Activated T-cell treated with anti-CD3 and anti-CD28 coated beads, Interleukin-2, amount 50 U/mL, for 48 hours (primary cell): ENCODE measurements at regions not wholly inside any gene's neighbourhood (a gene's known extent, or its start where the extent isn't known, plus 50 kb on each side); places are given as distances from the start of the nearest gene placed in this dataset.
"Not testable (repeated sequence)": the region's sequence is repeated elsewhere in the genome, so short reads cannot be mapped to it uniquely, and the experiment has no call there.

ENCODE experiments used
- DNase-seq, 2 experiments: peaks; one replicate each; pipeline ENCODE4 v3.0.0-alpha.2; 2020

DNA sequence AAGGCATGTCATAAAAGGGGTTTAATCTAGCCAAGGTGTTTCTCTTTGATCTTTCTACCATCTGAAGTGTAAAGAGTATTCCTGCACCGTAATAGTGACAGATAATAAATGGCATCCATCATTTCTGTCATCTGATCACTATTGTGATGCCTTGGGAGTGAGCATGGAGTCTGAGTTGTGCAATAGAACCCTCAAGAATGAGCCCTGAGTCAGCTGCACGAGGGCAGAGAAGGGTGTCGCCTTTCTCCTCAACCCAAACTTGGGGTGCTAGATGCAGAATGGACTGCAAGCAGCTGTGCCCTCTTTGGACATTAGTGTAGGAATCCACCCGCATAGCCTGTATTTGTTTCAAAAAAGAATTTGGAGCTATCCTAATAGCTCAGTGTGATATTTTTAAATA, 115.2 kb downstream of the ZNF37A start:
- DNase-seq, result no peak

DNA sequence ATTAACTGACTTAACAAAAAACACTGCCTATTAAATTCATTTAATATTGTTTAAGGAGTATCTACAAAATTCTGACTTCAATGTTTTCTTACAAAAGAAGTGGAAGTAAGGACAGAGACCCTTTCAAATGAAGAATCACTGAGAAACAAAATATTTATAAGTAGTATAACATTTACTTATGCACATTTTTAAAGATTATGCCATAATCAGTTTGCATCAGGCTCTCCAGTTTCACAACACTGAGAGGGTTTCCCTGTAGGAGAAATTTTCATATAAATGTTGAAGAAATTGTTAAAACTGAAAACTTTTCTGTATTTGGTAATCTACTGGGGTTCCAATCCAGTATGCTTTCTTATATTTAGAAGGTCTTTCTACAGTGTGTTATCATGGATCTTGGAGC, 115.6 kb downstream of the ZNF37A start:
- DNase-seq, result not testable (repeated sequence)

DNA sequence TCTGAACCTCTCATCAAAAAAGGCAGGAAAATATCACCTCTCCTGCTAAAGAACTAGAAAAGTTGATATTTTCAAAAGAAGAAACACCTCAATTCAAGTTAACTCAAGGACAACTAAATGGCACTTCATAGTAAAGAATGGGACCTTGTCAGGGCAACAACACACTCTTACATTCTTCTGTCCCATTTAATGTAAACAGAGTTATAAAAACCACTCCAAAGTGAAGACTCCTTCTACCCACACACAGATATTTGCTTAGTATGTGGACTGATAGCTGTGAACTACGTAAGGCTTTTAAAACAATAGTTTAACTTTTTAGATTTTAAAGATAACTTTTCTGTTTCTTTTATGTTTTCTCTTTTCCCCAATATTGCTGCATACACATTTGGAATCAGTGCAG, 118.3 kb downstream of the ZNF37A start:
- no peak for DNase-seq

DNA sequence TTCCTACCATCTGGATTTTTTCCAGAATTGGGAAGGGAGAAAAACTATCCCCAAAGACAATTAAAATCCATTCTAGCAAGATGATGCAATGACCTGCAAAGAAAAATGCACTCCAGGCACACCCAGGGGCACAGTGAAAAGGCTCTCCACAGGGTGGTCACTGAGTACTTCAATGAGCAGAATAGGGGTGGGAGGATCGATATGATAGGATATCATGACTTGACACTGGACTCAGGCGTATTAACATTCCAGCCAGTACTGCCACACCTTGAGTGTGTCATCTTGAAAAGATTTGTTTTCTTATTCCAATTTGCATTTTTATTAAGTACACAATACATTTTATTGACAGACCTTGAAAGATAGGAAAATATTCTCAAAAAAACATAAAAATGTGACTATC, 132.2 kb downstream of the ZNF37A start:
- no peak for DNase-seq

DNA sequence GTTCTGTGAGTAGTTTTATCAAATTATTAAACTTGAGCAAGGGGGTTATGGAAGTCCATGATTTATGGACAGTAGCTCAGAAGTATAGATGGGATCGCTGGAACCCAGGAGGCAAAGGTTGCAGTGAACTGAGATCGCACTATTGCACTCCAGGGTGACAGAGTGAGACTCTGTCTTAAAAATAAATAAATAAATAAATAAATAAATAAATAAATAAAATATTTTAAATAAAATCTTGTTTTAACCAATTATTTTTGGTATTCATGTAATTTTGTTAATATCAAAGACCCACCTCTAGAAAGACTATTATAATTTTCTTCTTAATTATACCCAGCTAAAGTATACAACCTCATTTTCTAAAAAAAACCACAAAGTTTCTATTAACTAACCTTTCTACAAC, 134.3 kb downstream of the ZNF37A start:
- no peak for DNase-seq

DNA sequence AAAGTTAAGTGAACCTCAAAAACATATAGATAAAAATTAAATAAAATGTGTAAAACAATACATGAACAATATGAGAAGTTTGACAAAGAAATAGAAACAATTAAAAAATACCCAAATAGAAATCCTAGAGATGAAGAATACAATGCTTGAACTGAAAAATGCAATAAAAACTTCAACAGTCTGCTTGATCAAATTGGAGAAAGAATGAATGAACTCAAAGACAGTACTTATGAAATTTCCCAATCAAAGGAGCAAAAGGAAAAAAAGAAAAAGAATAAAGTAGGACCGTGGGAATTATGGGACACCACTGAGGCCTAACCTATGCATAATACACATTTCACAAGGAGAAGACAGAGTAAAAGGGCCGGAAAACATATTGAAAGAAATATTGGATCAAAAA, 144.3 kb downstream of the ZNF37A start:
- not testable (repeated sequence) for DNase-seq

DNA sequence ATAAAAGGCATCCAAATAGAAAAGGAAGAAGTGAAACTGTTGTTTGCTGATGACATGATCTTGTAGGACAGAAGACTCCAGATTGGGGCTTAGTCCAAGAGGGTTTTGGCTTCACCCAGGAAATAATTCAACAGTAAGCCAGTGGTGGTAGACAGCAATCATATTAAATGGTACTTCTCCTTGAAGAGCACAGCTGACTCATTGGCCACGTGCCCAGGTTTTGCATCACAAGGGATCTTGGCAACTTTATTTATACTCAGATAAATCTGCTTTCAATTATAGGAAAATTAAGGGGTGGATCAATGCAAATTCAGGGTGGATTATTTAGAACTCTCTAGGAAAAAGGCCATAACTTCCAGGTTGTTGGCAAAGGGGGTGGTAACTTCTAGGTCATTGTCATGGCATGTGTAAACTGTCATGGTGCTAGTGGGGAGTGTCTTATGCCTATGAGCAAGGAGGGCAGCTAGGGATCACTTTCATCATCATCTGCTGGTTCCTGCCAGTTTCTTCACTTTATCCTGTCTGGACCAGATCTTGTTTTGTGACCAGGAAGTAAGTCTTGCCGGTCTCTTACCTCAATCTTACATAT, 148.0 kb downstream of the ZNF37A start:
- not testable (repeated sequence) for DNase-seq

DNA sequence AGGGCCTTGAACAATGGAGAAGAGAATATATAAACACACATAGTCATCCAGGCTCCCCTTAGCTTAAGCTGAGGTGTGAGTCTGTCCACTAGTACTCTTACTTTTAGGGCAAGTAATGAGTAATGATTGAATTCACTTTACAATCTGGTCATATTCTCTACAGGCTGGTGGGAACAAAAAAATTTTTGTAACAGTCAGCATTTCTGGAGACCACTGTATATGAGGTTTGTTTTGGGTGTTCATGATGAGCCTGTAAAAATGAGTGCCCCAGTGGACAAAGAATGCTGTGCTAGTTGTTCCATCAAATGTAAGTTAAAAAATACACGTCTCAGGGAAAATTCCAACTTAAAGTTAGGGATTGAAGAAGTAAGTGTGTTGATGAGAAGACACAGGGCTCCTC, 154.0 kb downstream of the ZNF37A start:
- not testable (repeated sequence) for DNase-seq

DNA sequence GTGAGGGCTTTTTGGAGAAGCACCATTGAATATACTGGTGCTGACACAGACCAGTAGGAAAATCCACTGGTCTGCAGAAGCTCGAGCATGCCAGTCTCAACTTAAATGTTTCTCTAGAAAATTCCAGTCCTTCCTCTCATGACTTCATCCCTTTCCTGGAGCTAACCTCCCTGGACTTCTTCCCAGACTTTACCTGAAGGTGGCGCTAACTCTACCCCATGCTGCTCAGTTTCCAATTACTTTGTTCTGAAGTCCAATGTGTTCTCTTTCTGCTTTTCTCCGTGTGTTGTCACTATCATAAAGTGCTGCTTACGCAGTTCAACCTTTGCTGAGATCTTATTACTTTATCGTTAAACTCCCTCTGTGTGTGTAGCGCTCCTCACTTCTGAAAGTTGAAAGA, 158.4 kb downstream of the ZNF37A start:
- DNase-seq, result not testable (repeated sequence)

DNA sequence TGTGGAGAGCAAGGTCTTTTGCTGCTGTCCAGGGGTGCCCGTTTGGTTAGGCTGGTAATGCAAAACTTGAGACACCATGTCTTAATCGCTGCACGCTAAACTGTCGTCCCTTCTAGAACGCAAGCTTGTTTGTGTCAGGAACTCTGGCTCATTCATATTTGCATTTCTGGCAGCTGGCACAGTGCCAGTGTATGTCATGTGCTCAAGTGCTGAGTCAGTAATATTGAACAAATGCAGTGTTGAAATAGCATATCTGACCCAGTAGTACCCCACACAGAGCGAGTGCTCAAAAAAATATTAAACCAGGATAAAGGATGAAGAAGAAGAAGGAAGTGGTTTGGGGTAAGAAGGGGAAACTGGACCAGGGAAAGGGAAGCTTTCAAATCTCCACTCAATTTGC, 173.4 kb downstream of the ZNF37A start:
- not testable (repeated sequence) for DNase-seq

DNA sequence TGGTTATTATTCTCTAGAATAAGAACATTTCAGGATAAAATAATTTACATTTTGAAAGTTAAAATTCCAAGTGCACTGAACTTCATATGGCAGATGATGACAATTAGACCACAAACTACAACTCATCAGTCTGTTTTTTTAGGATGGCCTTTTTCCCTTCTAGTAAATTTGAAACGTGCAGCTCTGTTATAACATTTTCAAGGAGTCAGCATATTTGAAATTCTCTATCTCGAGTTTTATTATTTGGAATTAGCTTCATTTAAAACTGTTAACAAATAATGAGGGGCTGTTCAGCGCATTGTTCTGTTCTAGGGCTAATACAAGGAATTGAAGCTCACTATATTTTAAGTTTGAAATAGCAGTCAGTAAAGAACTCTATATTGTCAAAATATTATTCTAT, 176.9 kb downstream of the ZNF37A start:
- not testable (repeated sequence) for DNase-seq

DNA sequence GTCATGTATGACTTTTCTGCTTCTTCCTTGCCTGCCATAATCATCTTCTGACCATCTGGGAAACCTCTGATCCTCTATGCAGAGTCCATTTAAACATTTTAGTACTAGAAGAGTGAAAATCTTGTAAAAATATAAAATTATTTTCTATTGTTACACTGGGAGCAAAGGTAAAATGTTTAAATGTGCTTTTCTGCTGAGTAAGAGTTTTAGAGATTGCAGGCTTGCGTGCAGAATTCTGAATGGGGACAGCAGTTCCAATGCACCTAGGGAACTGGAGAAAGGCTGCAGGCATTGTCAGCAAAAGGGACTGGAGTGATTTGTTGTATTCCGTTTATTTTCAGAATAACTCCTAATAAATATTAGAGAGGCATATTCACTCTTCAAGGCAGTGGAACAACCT, 180.7 kb downstream of the ZNF37A start:
- DNase-seq, result not testable (repeated sequence)

DNA sequence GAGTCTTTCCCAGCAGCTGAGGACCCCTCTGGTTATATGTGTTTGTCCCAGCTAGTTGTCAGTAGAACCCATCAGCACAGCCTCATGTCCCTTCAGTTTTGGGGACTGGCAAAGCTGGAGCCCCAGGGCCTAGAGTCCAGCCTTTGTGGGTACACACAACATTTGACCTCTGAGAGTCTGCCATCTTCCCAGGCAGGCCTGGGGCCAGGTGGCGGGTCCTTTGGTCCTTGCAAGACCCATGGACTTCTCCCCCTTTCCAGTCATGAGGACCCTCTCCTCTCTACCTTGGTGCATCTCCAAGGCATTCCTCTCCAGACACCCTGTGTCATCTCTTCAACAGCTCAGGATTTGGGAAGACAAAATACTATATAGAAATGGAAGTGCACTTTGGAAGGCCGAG, 198.4 kb downstream of the ZNF37A start:
- not testable (repeated sequence) for DNase-seq

DNA sequence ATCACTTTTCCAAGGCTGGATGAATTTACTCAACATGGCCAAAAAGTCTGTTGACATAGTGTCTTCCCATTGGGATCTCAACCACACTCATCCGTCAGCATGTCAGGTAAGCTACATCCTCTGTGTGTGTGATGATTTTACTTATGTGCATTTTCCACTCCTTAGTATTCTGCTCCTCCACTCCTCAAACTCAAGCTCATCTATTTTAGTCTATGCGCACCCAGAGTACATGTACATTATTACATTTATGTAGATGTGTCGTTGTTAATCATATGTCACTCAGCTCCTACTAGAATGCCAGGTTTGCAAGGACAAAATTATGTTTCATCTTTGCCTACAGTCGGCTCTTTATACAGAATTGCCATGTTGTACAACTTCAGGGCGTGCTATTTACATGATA, 216.0 kb downstream of the ZNF37A start:
- not testable (repeated sequence) for DNase-seq

DNA sequence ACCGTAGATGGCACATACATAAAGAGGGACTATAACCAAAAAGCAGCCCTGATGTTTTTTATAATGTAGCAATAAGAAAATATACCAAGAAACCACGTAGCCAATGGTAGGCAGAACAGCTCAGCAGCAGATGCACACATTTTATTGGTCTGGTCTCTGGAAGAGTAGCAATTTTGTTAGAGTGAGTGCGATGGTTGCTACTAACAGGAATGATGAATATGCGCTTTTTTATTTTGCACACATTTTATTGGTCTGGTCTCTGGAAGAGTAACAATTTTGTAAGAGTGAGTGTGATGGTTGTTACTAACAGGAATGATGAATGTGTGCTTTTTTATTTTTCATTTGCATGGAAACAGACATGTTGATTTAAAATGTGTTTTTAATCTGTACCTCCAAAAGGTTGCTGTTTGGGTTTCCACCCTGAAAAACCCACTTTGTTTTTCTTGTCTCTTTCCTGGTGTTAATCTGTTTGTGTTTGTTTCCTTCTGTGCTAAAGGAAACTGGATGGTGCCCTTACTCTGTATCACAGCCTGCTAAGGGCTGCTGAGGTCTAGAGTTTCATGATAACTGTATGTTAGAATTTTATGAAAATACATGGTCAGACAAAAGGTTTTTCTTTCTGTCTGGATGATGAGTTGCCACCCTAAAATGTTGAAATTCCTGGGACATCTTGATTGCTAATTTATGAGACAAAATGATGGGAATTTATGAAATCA, 221.1 kb downstream of the ZNF37A start:
- not testable (repeated sequence) for DNase-seq

DNA sequence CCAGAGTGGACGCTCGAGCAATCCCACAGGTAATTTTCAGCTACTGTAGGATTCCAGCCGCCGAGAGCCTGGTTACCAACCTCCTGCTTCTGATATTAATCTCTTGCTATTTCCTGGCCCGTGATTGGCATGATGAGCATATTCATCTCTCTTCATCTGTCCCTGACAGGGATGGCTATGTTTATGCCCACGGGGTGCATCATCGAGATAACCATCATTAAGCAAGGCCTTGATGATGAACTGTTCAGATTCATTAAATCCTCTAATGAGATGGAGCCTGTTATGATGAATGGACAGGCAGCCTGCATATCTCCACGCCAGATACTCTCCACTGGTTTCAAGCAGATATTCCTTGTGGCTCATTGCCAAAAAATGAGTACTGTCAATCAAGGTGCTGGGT, 227.3 kb downstream of the ZNF37A start:
- DNase-seq, result not testable (repeated sequence)

DNA sequence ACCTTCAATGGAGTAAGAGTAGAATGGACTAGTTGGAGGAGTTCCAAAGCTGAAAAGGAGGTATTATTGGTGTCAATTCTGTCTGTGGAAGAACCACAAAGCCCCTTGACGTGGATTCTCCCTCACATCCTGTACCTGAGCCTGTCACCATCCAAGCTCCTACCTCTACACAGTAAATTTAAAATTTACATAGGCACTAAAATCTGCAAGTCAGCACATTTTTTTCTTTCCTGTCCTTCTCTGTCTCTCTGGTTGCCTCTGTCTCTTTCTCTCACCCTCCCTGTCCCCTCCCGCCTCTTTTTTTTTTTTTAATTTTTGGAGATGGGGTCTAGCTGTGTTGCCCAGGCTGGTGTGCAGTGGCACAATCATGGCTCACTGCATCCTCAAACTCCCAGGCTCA, 236.2 kb downstream of the ZNF37A start:
- DNase-seq, result not testable (repeated sequence)

DNA sequence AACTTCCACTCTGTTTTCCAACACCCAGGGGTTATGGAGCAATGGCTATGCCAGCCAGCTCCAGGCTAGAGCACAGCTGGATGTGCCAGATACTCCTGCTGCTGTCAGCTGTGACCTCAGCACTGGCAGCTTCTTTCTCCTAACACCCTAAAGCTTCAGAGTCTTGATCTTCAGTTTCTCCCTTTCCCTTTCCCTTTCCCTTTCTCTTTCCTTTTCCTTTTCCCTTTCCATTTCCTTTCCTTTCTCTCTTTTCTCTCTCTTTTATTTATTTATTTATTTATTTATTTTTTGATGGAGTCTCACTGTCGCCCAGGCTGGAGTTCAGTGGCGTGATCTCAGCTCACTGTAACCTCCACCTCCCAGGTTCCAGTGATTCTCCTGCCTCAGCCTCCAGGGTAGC, 237.0 kb downstream of the ZNF37A start:
- not testable (repeated sequence) for DNase-seq

DNA sequence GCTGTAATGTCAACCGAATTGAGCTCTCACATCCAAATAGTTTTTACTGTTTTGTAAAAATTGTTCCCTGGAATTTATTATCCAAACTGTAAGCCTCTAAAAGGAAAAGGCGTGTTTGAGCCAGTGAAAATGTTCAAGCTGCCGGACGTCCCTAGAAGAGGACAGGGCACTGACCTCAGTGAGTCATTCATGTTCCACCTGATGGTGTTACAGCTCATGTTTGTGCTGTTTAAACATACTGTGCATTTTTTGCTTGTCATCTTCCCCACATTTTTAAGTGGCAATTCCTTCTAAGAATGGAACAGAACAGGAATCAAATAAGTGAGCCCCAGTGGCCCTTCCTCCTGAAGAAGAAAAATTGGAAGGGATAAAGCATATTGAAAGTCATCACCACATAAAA, 239.6 kb downstream of the ZNF37A start:
- DNase-seq, result not testable (repeated sequence)

DNA sequence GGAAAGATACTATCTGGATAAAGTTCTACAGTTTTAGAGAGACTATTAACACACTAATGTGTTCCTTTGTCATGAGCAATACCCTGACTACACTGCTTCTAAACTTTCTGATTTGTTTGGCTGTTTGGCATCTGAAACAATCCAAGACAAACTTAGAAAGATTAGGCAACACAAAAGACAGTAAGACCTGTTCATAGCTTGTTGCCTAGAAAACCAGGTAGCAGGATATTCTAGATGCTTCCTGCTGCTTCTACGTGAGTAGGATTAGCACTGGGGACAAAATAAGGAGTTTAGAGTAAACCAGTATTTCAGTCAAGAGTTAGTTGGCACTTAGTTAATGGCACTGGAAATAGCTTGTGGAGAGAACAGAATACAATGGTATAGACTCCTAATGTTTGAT, 256.5 kb downstream of the ZNF37A start:
- DNase-seq, result not testable (repeated sequence)

DNA sequence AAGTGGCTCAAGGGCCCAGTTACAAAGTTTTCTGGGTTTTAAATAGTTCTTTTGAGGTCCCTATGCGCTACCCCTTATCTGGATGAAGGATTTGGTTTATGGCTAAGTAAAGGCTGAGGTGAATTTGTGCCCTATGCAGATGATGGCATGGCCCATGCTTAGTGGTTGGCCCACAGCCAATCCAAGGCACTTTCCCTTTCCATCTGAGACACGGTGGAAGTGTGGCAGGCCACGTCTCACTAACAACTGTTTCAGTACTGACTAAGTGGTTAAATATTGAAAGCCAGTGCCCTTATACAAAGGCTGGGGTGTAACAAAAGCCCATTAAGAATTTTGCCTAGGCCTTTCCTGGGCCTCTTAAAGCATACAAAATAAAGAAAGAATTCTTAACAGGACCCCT, 260.3 kb downstream of the ZNF37A start:
- DNase-seq, result peak; percentile 20

DNA sequence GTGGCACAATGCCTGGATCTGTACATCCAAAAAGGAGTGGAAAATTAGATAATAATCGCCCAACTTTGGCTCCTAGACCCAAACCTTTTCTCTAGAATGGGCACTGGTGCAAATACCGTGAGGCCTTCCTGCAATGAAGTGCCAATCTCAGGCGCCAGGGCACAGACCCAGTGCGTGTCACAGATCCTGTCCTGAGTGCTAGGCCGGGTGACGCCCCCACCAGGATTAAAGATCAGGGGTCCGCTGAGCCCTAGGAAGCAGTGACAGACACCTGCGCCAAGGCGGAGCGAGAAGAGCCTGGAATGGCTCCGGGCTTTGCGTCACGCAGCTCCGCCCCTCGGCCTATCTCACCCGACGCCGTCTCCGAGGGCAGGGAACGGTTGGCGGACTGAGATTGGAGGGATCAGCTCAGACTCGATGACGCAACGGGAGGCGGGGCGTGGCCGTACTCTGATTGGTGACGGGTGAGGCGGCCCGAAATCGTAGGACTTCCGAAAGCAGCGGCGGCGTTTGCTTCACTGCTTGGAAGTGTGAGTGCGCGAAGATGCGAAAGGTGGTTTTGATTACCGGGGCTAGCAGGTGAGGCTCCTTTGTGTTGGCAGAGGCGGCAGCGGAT, 261.9 kb downstream of the ZNF37A start:
- peak; percentile 80 to 82 for DNase-seq

DNA sequence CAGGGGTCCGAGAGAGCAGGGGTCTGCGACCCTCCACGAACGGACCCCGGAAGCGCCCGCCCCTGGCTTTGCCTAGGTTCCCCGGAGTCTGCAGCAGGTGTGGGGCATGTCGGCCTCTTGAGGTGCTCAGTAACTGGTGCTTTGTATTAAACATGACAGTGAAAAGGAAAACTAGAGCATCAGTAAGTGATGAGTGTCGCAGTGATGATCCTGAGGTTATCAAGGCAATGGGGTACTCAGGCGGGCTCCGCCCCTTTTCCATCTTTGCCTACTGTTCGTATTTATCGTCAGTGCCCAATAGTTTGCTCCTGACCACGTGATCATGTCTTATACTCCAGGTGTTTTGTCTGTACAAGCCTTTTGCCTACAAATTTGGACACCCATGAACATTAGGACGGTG, 262.4 kb downstream of the ZNF37A start:
- not testable (repeated sequence) for DNase-seq

DNA sequence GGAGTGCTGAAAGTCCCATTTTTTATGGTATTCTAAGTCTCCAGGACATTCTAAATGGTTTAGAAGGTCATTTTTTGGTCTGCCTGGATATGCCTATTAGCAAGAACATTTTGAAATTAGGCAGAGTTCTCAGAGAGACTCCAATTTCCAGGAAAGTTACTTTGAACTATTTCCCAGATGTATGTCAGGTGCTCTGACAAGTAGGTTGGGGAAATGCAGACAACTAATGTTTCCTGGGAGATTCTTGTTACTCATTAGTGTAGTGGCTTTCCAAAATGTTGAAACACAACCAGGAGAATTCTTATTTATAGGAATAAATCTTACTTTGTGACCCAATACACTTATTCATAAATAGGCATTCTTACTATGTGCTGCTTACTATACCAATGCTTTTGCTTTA, 268.4 kb downstream of the ZNF37A start:
- DNase-seq, result not testable (repeated sequence)
